ENCODE measurements at regions not wholly inside any gene's neighbourhood (a gene's known extent, or its start where the extent isn't known, plus 50 kb on each side); places are given as distances from the start of the nearest gene placed in this dataset.

- DNase-seq (ENCODE audit: low read depth in 2 of 2) = no peak
Measured at GRCh38 chr10:36375107-36375506, 733.0 kb upstream of the FZD8 start.

GRCh38 chr10:36373424-36374096 lies 731.5 kb upstream of the FZD8 start:
- no peak for DNase-seq (ENCODE audit: low read depth in 2 of 2)

GRCh38 chr10:36367362-36367761 lies 725.3 kb upstream of the FZD8 start:
- no peak for DNase-seq (ENCODE audit: low read depth in 2 of 2)

GRCh38 chr10:36366843-36367242 lies 724.7 kb upstream of the FZD8 start:
- no peak for DNase-seq (ENCODE audit: low read depth in 2 of 2)

GRCh38 chr10:36366065-36366464 lies 724.0 kb upstream of the FZD8 start:
- no peak for DNase-seq (ENCODE audit: low read depth in 2 of 2)

- no peak for DNase-seq (ENCODE audit: low read depth in 2 of 2)
Measured at GRCh38 chr10:36362257-36362656, 720.2 kb upstream of the FZD8 start.

GRCh38 chr10:36358736-36359135 lies 716.6 kb upstream of the FZD8 start:
- no peak for DNase-seq (ENCODE audit: low read depth in 2 of 2)

- DNase-seq (ENCODE audit: low read depth in 2 of 2) = no peak
Measured at GRCh38 chr10:36354633-36355032, 712.5 kb upstream of the FZD8 start.

- DNase-seq (ENCODE audit: low read depth in 2 of 2) = no peak
Measured at GRCh38 chr10:36351159-36351558, 709.1 kb upstream of the FZD8 start.

- DNase-seq (ENCODE audit: low read depth in 2 of 2) = no peak
Measured at GRCh38 chr10:36349445-36350078, 707.5 kb upstream of the FZD8 start.

- no peak for DNase-seq (ENCODE audit: low read depth in 2 of 2)
Measured at GRCh38 chr10:36345807-36346206, 703.7 kb upstream of the FZD8 start.

- DNase-seq (ENCODE audit: low read depth in 2 of 2) = no peak
Measured at GRCh38 chr10:36345175-36345533, 703.1 kb upstream of the FZD8 start.

- no peak for DNase-seq (ENCODE audit: low read depth in 2 of 2)
Measured at GRCh38 chr10:36344240-36345174, 702.4 kb upstream of the FZD8 start.

- DNase-seq (ENCODE audit: low read depth in 2 of 2) = no peak
Measured at GRCh38 chr10:36342781-36343180, 700.7 kb upstream of the FZD8 start.

- no peak for DNase-seq (ENCODE audit: low read depth in 2 of 2)
Measured at GRCh38 chr10:36341471-36341870, 699.4 kb upstream of the FZD8 start.

- no peak for DNase-seq (ENCODE audit: low read depth in 2 of 2)
Measured at GRCh38 chr10:36336315-36336714, 694.2 kb upstream of the FZD8 start.

- no peak for DNase-seq (ENCODE audit: low read depth in 2 of 2)
Measured at GRCh38 chr10:36333446-36333845, 691.4 kb upstream of the FZD8 start.

- DNase-seq (ENCODE audit: low read depth in 2 of 2) = no peak
Measured at GRCh38 chr10:36332926-36333325, 690.8 kb upstream of the FZD8 start.

- DNase-seq (ENCODE audit: low read depth in 2 of 2) = no peak
Measured at GRCh38 chr10:36331121-36331520, 689.0 kb upstream of the FZD8 start.

- no peak for DNase-seq (ENCODE audit: low read depth in 2 of 2)
Measured at GRCh38 chr10:36325815-36326214, 683.7 kb upstream of the FZD8 start.

- DNase-seq (ENCODE audit: low read depth in 2 of 2) = no peak
Measured at GRCh38 chr10:36324831-36325230, 682.7 kb upstream of the FZD8 start.

- no peak for DNase-seq (ENCODE audit: low read depth in 2 of 2)
Measured at GRCh38 chr10:36313142-36313541, 671.0 kb upstream of the FZD8 start.

- DNase-seq (ENCODE audit: low read depth in 2 of 2) = no peak
Measured at GRCh38 chr10:36303896-36304295, 661.8 kb upstream of the FZD8 start.

All from stimulated activated CD4-positive, alpha-beta T cell treated with anti-CD3 and anti-CD28 coated beads, Interleukin-15, amount 100 ng/mL, for 48 hours (primary cell).